ENCODE measurements at regions not wholly inside any gene's neighbourhood (a gene's known extent, or its start where the extent isn't known, plus 50 kb on each side); places are given as distances from the start of the nearest gene placed in this dataset.

DNA sequence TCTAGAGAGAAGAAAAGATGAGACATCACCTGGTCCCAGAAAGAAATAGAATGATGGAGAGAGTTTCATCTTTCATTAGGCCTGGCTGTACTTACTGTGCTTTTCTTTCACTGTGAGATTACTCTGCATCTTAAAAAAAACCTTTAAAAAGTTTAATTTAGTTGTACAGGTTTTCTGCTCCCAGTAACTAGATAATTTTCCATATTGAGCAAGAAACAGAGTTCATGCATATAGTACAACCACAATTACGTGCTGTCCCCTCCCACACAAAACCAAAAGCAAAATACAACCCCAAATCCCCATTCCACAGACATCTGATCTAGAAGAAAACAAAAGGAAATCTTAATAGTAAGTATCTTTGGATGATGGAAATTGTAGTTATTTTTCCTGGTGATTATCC lies 371.2 kb downstream of the SH2D1A start:
- no peak overlapping the region for H3K4me3 ChIP-seq (ENCODE audit: low read length)

DNA sequence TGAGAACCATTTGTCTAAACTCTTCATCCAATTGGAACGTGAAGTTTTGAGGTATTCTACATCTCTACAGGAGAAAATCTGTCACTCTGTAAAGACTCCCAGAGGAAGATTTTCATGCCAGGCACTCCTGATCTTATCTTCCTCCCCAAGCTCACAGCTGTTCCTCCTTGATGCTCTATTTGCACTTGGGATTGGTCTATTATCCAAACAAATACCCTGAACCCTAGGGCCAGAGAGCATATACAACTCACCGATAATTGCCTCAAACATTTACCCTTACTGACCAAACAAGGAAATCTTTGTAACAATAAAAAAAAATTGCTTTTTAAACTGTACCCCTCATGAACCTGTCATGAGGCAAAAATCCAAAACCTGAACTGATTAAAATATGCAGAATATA lies 372.7 kb downstream of the SH2D1A start:
- Histone ChIP-seq H3K27me3 (replicated peaks; ENCODE audit: control insufficient read depth, insufficient read depth, low read length) (no peaks in the 10 kb centered on the region), H3K9me3 (ENCODE audit: control insufficient read depth, low read length) (no peaks in the 10 kb centered on the region), H3K9ac (ENCODE audit: low read length) (no peak overlapping the region), H3K4me3 (ENCODE audit: low read length) (no peak overlapping the region), H3K4me1 (ENCODE audit: control insufficient read depth, insufficient read depth, low read length) (no peaks in the 10 kb centered on the region), H3K36me3 (ENCODE audit: control insufficient read depth, insufficient read depth, low read length, severe bottlenecking) (no peaks in the 10 kb centered on the region)
- no peak for DNase-seq (ENCODE audit: low read depth)

More for the DNA sequence above, 371.2 kb downstream of the SH2D1A start:
- no peaks in the 10 kb centered on the region for H3K27me3 ChIP-seq (replicated peaks; ENCODE audit: control insufficient read depth, insufficient read depth, low read length)
- DNase-seq (ENCODE audit: low read depth), result no peak
- H3K9me3 ChIP-seq (ENCODE audit: control insufficient read depth, low read length), result no peaks in the 10 kb centered on the region
- no peak overlapping the region for H3K9ac ChIP-seq (ENCODE audit: low read length)
- no peaks in the 10 kb centered on the region for H3K36me3 ChIP-seq (ENCODE audit: control insufficient read depth, insufficient read depth, low read length, severe bottlenecking)
- H3K4me1 ChIP-seq (ENCODE audit: control insufficient read depth, insufficient read depth, low read length), result no peaks in the 10 kb centered on the region

DNA sequence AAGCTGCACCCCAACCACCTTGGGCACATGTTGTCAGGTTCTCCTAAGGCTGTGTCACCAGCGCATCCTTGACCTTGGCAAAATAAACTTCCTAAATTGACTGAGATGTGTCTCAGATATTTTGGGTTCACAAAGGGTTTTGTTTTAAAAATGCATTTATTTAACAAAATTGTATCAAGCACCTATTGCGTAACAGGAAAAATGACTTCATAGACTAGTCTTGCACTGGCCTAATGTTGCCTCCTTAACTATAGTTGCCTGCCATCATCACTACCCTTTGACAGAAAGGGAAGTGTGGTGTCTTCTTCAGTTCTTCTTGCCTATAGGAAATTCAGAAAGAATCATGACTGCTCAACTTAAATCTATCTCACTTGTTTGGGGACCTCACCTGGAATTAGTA lies 374.2 kb downstream of the SH2D1A start:
- H3K36me3 ChIP-seq (ENCODE audit: control insufficient read depth, insufficient read depth, low read length, severe bottlenecking), result no peaks in the 10 kb centered on the region
- no peak for DNase-seq (ENCODE audit: low read depth)
- H3K27me3 ChIP-seq (replicated peaks; ENCODE audit: control insufficient read depth, insufficient read depth, low read length), result no peaks in the 10 kb centered on the region
- H3K4me1 ChIP-seq (ENCODE audit: control insufficient read depth, insufficient read depth, low read length), result no peaks in the 10 kb centered on the region
- H3K9me3 ChIP-seq (ENCODE audit: control insufficient read depth, low read length), result no peaks in the 10 kb centered on the region
- H3K4me3 ChIP-seq (ENCODE audit: low read length), result no peak overlapping the region
- no peak overlapping the region for H3K9ac ChIP-seq (ENCODE audit: low read length)

DNA sequence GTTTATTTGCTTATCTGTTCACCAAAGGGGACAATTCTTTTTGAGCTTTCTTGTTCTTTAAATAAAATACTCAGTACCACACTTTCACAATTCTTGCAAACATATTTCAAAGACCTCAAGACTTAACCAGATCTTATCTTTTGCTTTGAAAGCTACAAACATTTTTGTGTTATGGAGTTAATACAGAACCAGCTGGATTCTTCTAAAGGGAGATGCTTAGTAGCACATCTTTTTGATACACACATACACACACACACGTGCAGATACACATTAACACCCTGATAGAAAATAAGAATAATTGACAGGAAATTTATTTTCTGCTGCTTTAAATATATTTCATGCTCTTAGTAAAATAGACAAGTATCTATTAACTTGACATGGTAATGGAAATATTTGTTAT lies 379.1 kb downstream of the SH2D1A start:
- no peak for DNase-seq (ENCODE audit: low read depth)
- Histone ChIP-seq H3K4me1 (ENCODE audit: control insufficient read depth, insufficient read depth, low read length) (no peaks in the 10 kb centered on the region), H3K4me3 (ENCODE audit: low read length) (no peak overlapping the region), H3K36me3 (ENCODE audit: control insufficient read depth, insufficient read depth, low read length, severe bottlenecking) (no peaks in the 10 kb centered on the region), H3K9ac (ENCODE audit: low read length) (no peak overlapping the region), H3K9me3 (ENCODE audit: control insufficient read depth, low read length) (no peaks in the 10 kb centered on the region), H3K27me3 (replicated peaks; ENCODE audit: control insufficient read depth, insufficient read depth, low read length) (no peaks in the 10 kb centered on the region)

DNA sequence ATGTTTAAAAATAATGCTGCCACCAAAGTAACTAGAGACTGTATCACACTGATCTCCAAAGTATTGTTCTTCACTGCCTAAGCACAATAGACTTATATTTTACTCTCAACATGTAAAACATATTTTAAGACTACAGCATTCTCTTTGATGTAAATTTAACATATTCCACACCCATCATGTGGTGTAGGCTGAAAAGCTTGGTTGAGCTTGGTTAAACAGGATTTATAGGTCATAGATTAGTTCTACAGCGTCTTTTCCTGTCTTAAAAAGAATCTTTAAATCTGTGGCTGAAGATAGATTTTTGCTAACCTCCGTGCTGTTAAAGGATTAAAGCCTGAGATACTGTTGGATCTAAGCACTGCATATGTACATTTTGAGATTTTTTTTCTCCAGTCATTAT lies 379.9 kb downstream of the SH2D1A start:
- no peaks in the 10 kb centered on the region for H3K4me1 ChIP-seq (ENCODE audit: control insufficient read depth, insufficient read depth, low read length)
- H3K9me3 ChIP-seq (ENCODE audit: control insufficient read depth, low read length), result no peaks in the 10 kb centered on the region
- DNase-seq (ENCODE audit: low read depth), result no peak
- H3K4me3 ChIP-seq (ENCODE audit: low read length), result no peak overlapping the region
- no peaks in the 10 kb centered on the region for H3K27me3 ChIP-seq (replicated peaks; ENCODE audit: control insufficient read depth, insufficient read depth, low read length)
- no peaks in the 10 kb centered on the region for H3K36me3 ChIP-seq (ENCODE audit: control insufficient read depth, insufficient read depth, low read length, severe bottlenecking)
- no peak overlapping the region for H3K9ac ChIP-seq (ENCODE audit: low read length)

DNA sequence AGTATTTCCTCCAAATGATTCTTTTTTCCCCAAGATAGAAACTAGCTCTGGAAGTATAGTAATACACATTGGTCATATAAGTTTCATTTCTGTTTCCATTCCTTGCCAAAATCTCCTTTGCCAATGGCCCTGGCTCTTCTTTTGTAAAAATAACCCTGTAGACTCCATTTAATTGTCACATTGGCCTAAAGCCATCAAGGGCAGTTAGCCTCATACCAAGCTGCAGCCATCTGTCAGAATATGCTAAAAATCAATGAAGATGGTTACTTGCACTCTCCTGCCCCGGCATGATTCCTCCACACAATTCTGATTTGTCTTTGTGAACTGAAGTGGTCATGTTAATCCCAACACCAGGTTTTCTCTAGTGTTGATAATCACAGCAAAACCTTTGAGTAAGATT lies 380.5 kb downstream of the SH2D1A start:
- H3K4me1 ChIP-seq (ENCODE audit: control insufficient read depth, insufficient read depth, low read length), result no peaks in the 10 kb centered on the region
- peaks cover 2% of the 10 kb centered on the region for H3K27me3 ChIP-seq (replicated peaks; ENCODE audit: control insufficient read depth, insufficient read depth, low read length)
- no peak overlapping the region for H3K4me3 ChIP-seq (ENCODE audit: low read length)
- H3K9ac ChIP-seq (ENCODE audit: low read length), result no peak overlapping the region
- DNase-seq (ENCODE audit: low read depth), result no peak
- H3K36me3 ChIP-seq (ENCODE audit: control insufficient read depth, insufficient read depth, low read length, severe bottlenecking), result no peaks in the 10 kb centered on the region
- H3K9me3 ChIP-seq (ENCODE audit: control insufficient read depth, low read length), result no peaks in the 10 kb centered on the region

DNA sequence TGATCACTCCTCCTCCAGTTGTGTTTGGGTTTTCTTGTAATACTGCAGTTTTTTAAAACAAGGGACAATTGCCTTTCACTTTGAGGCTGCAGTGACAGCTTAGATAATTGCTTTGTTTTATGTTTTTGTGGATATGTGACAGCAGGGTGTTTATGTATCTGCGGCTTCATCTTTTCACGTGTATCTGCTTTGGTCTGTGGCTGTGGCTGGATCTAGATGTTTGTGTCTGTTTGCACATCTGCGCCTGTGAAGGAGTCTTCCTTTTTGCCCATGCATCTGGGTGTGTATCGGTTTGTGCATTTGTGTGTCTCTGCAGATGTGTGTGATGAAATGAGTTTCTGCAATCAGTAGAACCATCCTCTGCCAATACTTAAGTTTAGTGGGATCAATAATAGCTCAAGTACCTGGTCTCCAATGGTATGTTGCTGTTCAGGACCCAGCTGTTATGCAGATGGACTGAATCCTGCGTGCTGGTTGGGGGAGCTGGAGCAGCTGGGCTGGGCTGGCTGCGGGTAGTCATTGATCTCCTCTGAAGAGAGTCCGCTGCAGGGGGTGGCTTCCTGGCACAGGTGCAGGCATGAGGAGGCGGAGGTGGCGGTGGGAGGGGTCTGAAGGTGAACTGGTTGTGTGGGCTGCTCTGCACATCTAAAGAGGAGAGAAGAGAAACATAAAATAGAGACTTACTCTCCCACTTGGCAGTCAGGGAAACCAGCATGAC lies 390.3 kb downstream of the SH2D1A start:
- no peak for DNase-seq (ENCODE audit: low read depth)
- Histone ChIP-seq H3K4me3 (ENCODE audit: low read length) (no peak overlapping the region), H3K4me1 (ENCODE audit: control insufficient read depth, insufficient read depth, low read length) (no peaks in the 10 kb centered on the region), H3K9ac (ENCODE audit: low read length) (no peak overlapping the region), H3K36me3 (ENCODE audit: control insufficient read depth, insufficient read depth, low read length, severe bottlenecking) (no peaks in the 10 kb centered on the region), H3K27me3 (replicated peaks; ENCODE audit: control insufficient read depth, insufficient read depth, low read length) (peaks cover 14% of the 10 kb centered on the region), H3K9me3 (ENCODE audit: control insufficient read depth, low read length) (no peaks in the 10 kb centered on the region)

DNA sequence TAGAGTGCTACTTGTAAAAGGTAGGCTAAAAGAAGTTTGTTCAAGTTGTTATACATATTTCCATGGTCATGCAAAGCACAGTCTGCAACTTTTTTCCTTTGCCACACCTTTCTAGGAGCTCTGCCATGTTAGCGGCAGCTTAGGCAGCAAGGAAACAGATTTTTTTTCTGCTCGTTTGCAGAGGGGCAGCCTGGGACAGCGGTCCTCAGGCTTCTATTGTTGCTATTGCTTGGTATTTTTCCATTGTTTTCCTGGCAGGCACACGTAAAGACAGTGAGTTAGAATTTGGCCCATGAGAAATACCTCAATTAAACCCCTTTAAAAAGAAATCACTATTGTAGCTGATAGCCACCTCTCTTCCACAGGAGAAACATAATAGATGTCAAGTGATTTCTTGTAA lies 391.4 kb downstream of the SH2D1A start:
- no peaks in the 10 kb centered on the region for H3K36me3 ChIP-seq (ENCODE audit: control insufficient read depth, insufficient read depth, low read length, severe bottlenecking)
- no peaks in the 10 kb centered on the region for H3K4me1 ChIP-seq (ENCODE audit: control insufficient read depth, insufficient read depth, low read length)
- H3K4me3 ChIP-seq (ENCODE audit: low read length), result no peak overlapping the region
- H3K27me3 ChIP-seq (replicated peaks; ENCODE audit: control insufficient read depth, insufficient read depth, low read length), result peaks cover 3% of the 10 kb centered on the region
- no peaks in the 10 kb centered on the region for H3K9me3 ChIP-seq (ENCODE audit: control insufficient read depth, low read length)
- H3K9ac ChIP-seq (ENCODE audit: low read length), result no peak overlapping the region
- DNase-seq (ENCODE audit: low read depth), result no peak

DNA sequence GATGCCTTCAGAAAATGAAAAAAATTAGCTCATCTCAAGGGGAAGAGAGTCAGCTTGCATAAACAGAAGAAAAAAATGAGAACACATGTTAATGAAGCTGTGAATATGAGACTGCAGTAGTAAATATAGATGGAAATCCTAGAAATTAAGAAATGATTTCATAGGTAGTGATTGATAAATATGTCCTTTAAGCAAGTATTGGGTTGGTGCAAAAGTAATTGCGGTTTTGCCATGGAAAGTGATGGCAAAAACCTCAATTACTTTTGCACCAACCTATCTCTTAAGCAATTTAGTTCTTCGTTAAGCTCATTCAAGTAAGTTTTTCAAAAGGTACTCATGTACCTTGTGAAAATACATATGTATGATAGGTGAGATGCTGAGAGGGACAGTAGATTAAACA lies 400.9 kb downstream of the SH2D1A start:
- no peak overlapping the region for H3K4me3 ChIP-seq (ENCODE audit: low read length)
- DNase-seq (ENCODE audit: low read depth), result no peak
- H3K9me3 ChIP-seq (ENCODE audit: control insufficient read depth, low read length), result no peaks in the 10 kb centered on the region
- H3K9ac ChIP-seq (ENCODE audit: low read length), result no peak overlapping the region
- no peaks in the 10 kb centered on the region for H3K4me1 ChIP-seq (ENCODE audit: control insufficient read depth, insufficient read depth, low read length)
- H3K36me3 ChIP-seq (ENCODE audit: control insufficient read depth, insufficient read depth, low read length, severe bottlenecking), result no peaks in the 10 kb centered on the region
- no peaks in the 10 kb centered on the region for H3K27me3 ChIP-seq (replicated peaks; ENCODE audit: control insufficient read depth, insufficient read depth, low read length)

DNA sequence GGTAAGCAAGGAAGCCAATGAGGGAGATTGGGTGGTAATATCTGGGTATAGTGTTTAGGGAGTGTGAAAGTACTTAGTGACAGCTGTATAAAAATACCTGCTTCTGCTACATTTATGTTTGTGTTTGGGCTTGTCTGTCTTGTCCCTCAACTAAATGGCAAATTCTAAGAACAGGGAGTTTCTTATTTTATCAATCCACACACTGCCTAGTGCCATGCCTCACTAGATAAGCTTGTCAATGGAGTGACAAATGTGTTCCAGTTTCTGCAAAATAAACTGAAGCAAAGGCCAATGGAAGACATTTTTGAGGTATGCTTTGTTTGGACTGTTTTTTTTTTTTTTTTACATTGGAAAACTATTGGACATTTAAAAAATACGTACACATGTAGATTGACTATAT lies 418.0 kb downstream of the SH2D1A start:
- H3K4me1 ChIP-seq (ENCODE audit: control insufficient read depth, insufficient read depth, low read length), result no peaks in the 10 kb centered on the region
- DNase-seq (ENCODE audit: low read depth), result no peak
- no peaks in the 10 kb centered on the region for H3K9me3 ChIP-seq (ENCODE audit: control insufficient read depth, low read length)
- H3K27me3 ChIP-seq (replicated peaks; ENCODE audit: control insufficient read depth, insufficient read depth, low read length), result no peaks in the 10 kb centered on the region
- H3K9ac ChIP-seq (ENCODE audit: low read length), result no peak overlapping the region
- no peaks in the 10 kb centered on the region for H3K36me3 ChIP-seq (ENCODE audit: control insufficient read depth, insufficient read depth, low read length, severe bottlenecking)
- no peak overlapping the region for H3K4me3 ChIP-seq (ENCODE audit: low read length)

DNA sequence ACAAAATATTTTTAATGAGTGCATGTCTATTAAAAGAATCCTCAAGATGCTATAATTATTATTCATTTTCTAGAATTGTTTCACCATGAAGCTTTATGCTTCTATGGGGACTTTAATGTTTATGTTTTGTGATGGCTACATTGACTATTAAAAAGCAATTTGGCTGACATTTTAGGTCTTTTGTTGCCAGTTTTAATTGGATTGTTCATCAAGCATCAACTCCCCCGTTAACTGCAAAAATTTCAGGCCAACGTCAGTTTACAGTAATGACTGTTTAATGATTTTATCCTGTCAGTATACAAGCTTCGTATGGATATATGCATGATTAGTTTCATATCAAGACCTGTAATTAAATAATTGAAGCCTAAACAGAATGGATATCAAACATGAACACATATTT lies 422.8 kb downstream of the SH2D1A start:
- Histone ChIP-seq H3K27me3 (replicated peaks; ENCODE audit: control insufficient read depth, insufficient read depth, low read length) (no peaks in the 10 kb centered on the region), H3K9ac (ENCODE audit: low read length) (no peak overlapping the region)

DNA sequence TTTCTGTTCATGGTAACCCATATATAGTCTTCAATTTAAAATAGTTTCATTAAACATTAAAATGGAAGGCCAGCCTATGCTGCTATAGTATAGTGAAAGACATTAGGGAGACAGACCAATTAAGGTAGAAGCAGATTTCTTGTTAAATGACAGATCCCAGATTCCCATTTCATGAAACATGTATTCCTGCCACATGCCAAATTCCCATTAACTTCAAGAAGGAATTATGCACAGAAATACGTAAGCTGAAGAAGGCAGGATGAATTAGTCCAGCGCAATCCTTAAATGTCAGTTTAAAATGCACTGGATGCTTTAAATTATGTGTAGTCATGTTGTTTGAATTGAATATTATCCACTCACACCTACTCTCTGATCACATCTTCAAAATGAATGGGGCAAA lies 424.9 kb downstream of the SH2D1A start:
- H3K36me3 ChIP-seq (ENCODE audit: control insufficient read depth, insufficient read depth, low read length, severe bottlenecking), result no peaks in the 10 kb centered on the region
- H3K27me3 ChIP-seq (replicated peaks; ENCODE audit: control insufficient read depth, insufficient read depth, low read length), result no peaks in the 10 kb centered on the region
- no peak overlapping the region for H3K9ac ChIP-seq (ENCODE audit: low read length)
- H3K4me1 ChIP-seq (ENCODE audit: control insufficient read depth, insufficient read depth, low read length), result no peaks in the 10 kb centered on the region
- H3K4me3 ChIP-seq (ENCODE audit: low read length), result no peak overlapping the region
- no peak for DNase-seq (ENCODE audit: low read depth)
- H3K9me3 ChIP-seq (ENCODE audit: control insufficient read depth, low read length), result peaks cover 5% of the 10 kb centered on the region

More for the DNA sequence above, 422.8 kb downstream of the SH2D1A start:
- Histone ChIP-seq H3K4me1 (ENCODE audit: control insufficient read depth, insufficient read depth, low read length) (no peaks in the 10 kb centered on the region), H3K9me3 (ENCODE audit: control insufficient read depth, low read length) (no peaks in the 10 kb centered on the region), H3K4me3 (ENCODE audit: low read length) (no peak overlapping the region), H3K36me3 (ENCODE audit: control insufficient read depth, insufficient read depth, low read length, severe bottlenecking) (no peaks in the 10 kb centered on the region)
- DNase-seq (ENCODE audit: low read depth), result no peak

All from adipocyte (in vitro differentiated cells).